Fibroblast of lung (primary cell): ENCODE measurements at regions not wholly inside any gene's neighbourhood (a gene's known extent, or its start where the extent isn't known, plus 50 kb on each side); places are given as distances from the start of the nearest gene placed in this dataset.

Source experiments
- DNase-seq, 2 donors: peaks; one replicate each; pipeline versions ENCODE4 v3.0.0 to v3.0.0-alpha.2; 2010; ENCODE audit warnings: low read depth in 2 of 2
- H2AFZ ChIP-seq: 2 replicates; pipeline ENCODE4 v1.5.1; 2012; ENCODE audit warnings: low read length, control low read depth, inconsistent platforms
- H3K27ac ChIP-seq: 2 replicates; pipeline ENCODE4 v1.5.1; 2011; ENCODE audit warnings: low read length, control low read depth; ENCODE audit not compliant: insufficient read depth
- H3K27me3 ChIP-seq: 2 replicates; pipeline ENCODE4 v1.5.1; 2011; ENCODE audit warnings: mild to moderate bottlenecking, low read length; ENCODE audit not compliant: control insufficient read depth, insufficient read depth
- H3K36me3 ChIP-seq: 2 replicates; pipeline ENCODE4 v1.5.1; 2011; ENCODE audit warnings: low read length; ENCODE audit not compliant: control insufficient read depth, insufficient read depth
- H3K4me1 ChIP-seq: 2 replicates; pipeline ENCODE4 v1.5.1; 2011; ENCODE audit warnings: low read length; ENCODE audit not compliant: control insufficient read depth, insufficient read depth; ENCODE audit errors: extremely low read depth
- H3K4me2 ChIP-seq: 2 replicates; pipeline ENCODE4 v1.5.1; 2011; ENCODE audit warnings: low read length, control low read depth; ENCODE audit not compliant: insufficient read depth; ENCODE audit errors: extremely low read depth
- H3K4me3 ChIP-seq, 4 experiments: fragments of 200-600 bp in 1 of 4; sonication (generic) in 1 of 4; replicated peaks in 1 of 4; 2 replicates each; pipeline ENCODE4 v1.5.1; 2011 to 2016; ENCODE audit warnings: low read length in 4 of 4, low read depth in 3 of 4, mild to moderate bottlenecking in 3 of 4, control low read depth in 2 of 4, inconsistent platforms in 1 of 4, mixed read lengths in 1 of 4; ENCODE audit not compliant: insufficient read depth in 1 of 4; ENCODE audit errors: control extremely low read depth in 1 of 4
- H3K79me2 ChIP-seq: 2 replicates; pipeline ENCODE4 v1.5.1; 2012; ENCODE audit warnings: mild to moderate bottlenecking, low read length, inconsistent platforms; ENCODE audit not compliant: control insufficient read depth, insufficient read depth
- H3K9ac ChIP-seq: 2 replicates; pipeline ENCODE4 v1.5.1; 2011; ENCODE audit warnings: mild to moderate bottlenecking, low read length, control low read depth; ENCODE audit not compliant: insufficient read depth
- H3K9me3 ChIP-seq: 2 replicates; pipeline ENCODE4 v1.5.1; 2012; ENCODE audit warnings: low read depth, low read length; ENCODE audit not compliant: control insufficient read depth, insufficient read depth
- H4K20me1 ChIP-seq: 2 replicates; pipeline ENCODE4 v1.5.1; 2011; ENCODE audit warnings: low read length; ENCODE audit not compliant: control insufficient read depth, insufficient read depth; ENCODE audit errors: extremely low read depth
- EZH2 ChIP-seq: IDR thresholded peaks from 2 replicates; pipeline ENCODE4 v1.5.1; 2012; ENCODE audit warnings: low read length, control low read depth, mild to moderate bottlenecking; ENCODE audit errors: missing control alignments
- TF ChIP-seq, protein P1 (sequence below), 2 donors: IDR thresholded peaks in 1 of 2; conservative IDR thresholded peaks in 1 of 2; 1 replicate in 1 of 2; 2 replicates in 1 of 2; pipeline ENCODE4 v1.5.1; 2011 to 2012; ENCODE audit warnings: low read length in 2 of 2, control low read depth in 1 of 2, inconsistent platforms in 1 of 2, low read depth in 1 of 2, mild to moderate bottlenecking in 1 of 2

DNA sequence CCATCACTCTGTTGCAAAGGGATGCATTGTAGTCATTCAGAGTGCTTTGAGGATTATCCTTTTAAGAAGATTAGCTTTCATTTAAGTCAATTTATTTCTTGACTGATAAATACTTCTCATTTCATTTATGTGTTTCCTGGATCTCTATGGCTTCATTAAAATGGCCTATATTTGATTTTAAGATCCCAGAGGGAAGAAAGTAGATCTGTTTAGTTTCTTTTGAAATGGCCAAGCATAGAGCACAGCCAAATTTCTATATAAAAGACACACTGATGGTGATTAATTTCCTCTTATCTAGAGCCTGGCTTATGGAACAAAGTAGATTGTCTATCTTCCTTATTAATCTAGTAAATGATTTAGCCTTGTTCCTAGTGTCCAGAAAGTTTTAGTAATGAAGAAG lies 129.7 kb upstream of the CALCR start:
- Histone ChIP-seq H3K9ac (no peak overlapping the region), H3K4me3 (no peak overlapping the region), H3K79me2 (no peaks in the 10 kb centered on the region), H3K9me3 (no peaks in the 10 kb centered on the region), H4K20me1 (no peaks in the 10 kb centered on the region), H3K27ac (no peak overlapping the region), H3K36me3 (no peaks in the 10 kb centered on the region), H3K27me3 (peaks cover 3% of the 10 kb centered on the region), H3K4me1 (no peaks in the 10 kb centered on the region), H2AFZ (no peak overlapping the region), H3K4me2 (no peak overlapping the region)
- TF ChIP-seq, protein P1, sequence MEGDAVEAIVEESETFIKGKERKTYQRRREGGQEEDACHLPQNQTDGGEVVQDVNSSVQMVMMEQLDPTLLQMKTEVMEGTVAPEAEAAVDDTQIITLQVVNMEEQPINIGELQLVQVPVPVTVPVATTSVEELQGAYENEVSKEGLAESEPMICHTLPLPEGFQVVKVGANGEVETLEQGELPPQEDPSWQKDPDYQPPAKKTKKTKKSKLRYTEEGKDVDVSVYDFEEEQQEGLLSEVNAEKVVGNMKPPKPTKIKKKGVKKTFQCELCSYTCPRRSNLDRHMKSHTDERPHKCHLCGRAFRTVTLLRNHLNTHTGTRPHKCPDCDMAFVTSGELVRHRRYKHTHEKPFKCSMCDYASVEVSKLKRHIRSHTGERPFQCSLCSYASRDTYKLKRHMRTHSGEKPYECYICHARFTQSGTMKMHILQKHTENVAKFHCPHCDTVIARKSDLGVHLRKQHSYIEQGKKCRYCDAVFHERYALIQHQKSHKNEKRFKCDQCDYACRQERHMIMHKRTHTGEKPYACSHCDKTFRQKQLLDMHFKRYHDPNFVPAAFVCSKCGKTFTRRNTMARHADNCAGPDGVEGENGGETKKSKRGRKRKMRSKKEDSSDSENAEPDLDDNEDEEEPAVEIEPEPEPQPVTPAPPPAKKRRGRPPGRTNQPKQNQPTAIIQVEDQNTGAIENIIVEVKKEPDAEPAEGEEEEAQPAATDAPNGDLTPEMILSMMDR (conservative IDR thresholded peaks at IDR 0.05 in 1 of 2, IDR thresholded peaks at IDR 0.05 in 1 of 2; ENCODE audit: low read depth in 1 of 2, low read length in 2 of 2) = no peak
- TF ChIP-seq EZH2 = no peak
- DNase-seq = no peak

DNA sequence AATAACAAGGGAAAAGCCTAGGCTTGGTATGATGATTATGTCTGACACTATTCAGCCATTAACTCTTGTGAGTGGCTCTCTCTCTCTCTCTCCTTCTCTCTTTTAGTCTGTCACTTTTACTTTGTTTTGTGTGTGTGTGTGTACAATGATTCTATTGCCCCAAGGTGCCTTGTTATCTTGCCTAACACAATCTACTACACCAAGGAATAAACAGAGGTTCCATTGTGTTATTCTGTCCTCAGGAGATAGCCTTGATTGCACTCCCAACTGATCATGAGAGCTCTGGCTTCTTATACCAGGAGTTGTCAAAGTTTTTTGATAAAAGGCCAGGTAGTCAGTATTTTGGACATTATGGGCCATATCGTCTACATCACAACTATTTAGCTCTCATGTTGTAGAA lies 123.4 kb upstream of the CALCR start:
- H2AFZ ChIP-seq = no peak overlapping the region
- H3K27ac ChIP-seq = no peak overlapping the region
- H3K79me2 ChIP-seq = no peaks in the 10 kb centered on the region
- no peaks in the 10 kb centered on the region for H4K20me1 ChIP-seq
- H3K4me2 ChIP-seq = no peak overlapping the region
- peaks cover 3% of the 10 kb centered on the region for H3K27me3 ChIP-seq
- H3K36me3 ChIP-seq = no peaks in the 10 kb centered on the region
- TF ChIP-seq, protein P1 (conservative IDR thresholded peaks at IDR 0.05 in 1 of 2, IDR thresholded peaks at IDR 0.05 in 1 of 2; ENCODE audit: low read depth in 1 of 2, low read length in 2 of 2) = no peak
- no peak for TF ChIP-seq EZH2
- DNase-seq = no peak
- no peaks in the 10 kb centered on the region for H3K4me1 ChIP-seq
- no peaks in the 10 kb centered on the region for H3K9me3 ChIP-seq
- no peak overlapping the region for H3K9ac ChIP-seq
- no peak overlapping the region for H3K4me3 ChIP-seq

DNA sequence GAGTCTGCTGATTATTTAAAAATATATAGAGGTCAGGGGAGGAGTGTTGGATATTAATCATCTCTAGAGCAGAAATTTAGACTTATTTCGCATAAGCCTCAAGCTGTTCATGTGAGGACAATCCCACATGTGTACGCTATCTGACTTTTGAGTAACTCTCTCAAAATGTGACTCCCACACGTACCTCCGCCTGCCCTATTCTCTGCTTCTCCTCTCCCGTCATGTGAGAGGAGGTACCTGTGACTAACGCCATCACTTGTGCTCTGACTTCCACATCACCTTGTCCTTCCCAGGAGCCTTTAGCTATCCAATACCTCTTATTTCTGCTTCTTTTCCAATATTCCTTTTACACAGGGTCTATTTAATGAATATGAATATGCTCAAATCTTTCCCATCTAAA lies 119.3 kb upstream of the CALCR start:
- no peak for DNase-seq
- no peak overlapping the region for H3K27ac ChIP-seq
- no peaks in the 10 kb centered on the region for H3K79me2 ChIP-seq
- no peaks in the 10 kb centered on the region for H4K20me1 ChIP-seq
- H3K36me3 ChIP-seq = no peaks in the 10 kb centered on the region
- H3K9ac ChIP-seq = no peak overlapping the region
- TF ChIP-seq EZH2 = no peak
- TF ChIP-seq, protein P1 (conservative IDR thresholded peaks at IDR 0.05 in 1 of 2, IDR thresholded peaks at IDR 0.05 in 1 of 2; ENCODE audit: low read depth in 1 of 2, low read length in 2 of 2) = no peak
- no peak overlapping the region for H3K4me3 ChIP-seq
- no peaks in the 10 kb centered on the region for H3K27me3 ChIP-seq
- no peak overlapping the region for H3K4me2 ChIP-seq
- H3K9me3 ChIP-seq = no peaks in the 10 kb centered on the region
- H3K4me1 ChIP-seq = no peaks in the 10 kb centered on the region
- H2AFZ ChIP-seq = no peak overlapping the region
